ENCODE measurements at regions not wholly inside any gene's neighbourhood (a gene's known extent, or its start where the extent isn't known, plus 50 kb on each side); places are given as distances from the start of the nearest gene placed in this dataset.

GRCh38 chr2:120791243-120791961 is 55.7 kb downstream of the GLI2 start:
- POLR2A ChIA-PET, result no interaction called here

GRCh38 chr2:120791962-120792297 is 56.3 kb downstream of the GLI2 start:
- no peaks in the 10 kb centered on the region for H3K36me3 Mint-ChIP-seq
- no peaks in the 10 kb centered on the region for H3K9me3 Mint-ChIP-seq
- ChIA-PET POLR2A (interaction anchor here (1.2 kb wide), 1 partner anchor 96 kb away, joined by 3 read pairs; no protein-coding TSS in a partner anchor), CTCF (interaction anchor here (1.5 kb wide), 1 partner anchor 96 kb away, joined by 4 read pairs; no protein-coding TSS in a partner anchor)
- H3K27ac Mint-ChIP-seq, result peak overlapping the region; percentile 89
- no peak overlapping the region for H3K4me3 Mint-ChIP-seq
- DNase-seq (ENCODE audit: low spot score), result no peak
- no peaks in the 10 kb centered on the region for H3K27me3 Mint-ChIP-seq (ENCODE audit: low read depth)
- TF ChIP-seq AR (CRISPR knock-in tag; IDR thresholded peaks at IDR 0.05) (no peak), ZBTB43 (CRISPR knock-in tag; IDR thresholded peaks at IDR 0.05) (no peak), ZNF512 (CRISPR knock-in tag; IDR thresholded peaks at IDR 0.05; ENCODE audit: borderline replicate concordance) (no peak), ATF3 (CRISPR knock-in tag; conservative IDR thresholded peaks at IDR 0.05) (no peak), SMAD4 (CRISPR knock-in tag; IDR thresholded peaks at IDR 0.05) (no peak), JUN (CRISPR knock-in tag; IDR thresholded peaks at IDR 0.05) (no peak), NR1H2 (CRISPR knock-in tag; IDR thresholded peaks at IDR 0.05) (no peak)
- no peak; the same call in 1 of the 2 replicates for ATAC-seq
- peaks cover 88% of the 10 kb centered on the region for H3K4me1 Mint-ChIP-seq

More at GRCh38 chr2:120791243-120791961, 55.7 kb downstream of the GLI2 start:
- H3K4me1 Mint-ChIP-seq, result peaks cover 88% of the 10 kb centered on the region
- H3K27me3 Mint-ChIP-seq (ENCODE audit: low read depth), result no peaks in the 10 kb centered on the region
- ATAC-seq (no peak), DNase-seq (ENCODE audit: low spot score) (no peak)
- CTCF ChIA-PET, result interaction anchor here (1.5 kb wide), 1 partner anchor 96 kb away, joined by 4 read pairs; no protein-coding TSS in a partner anchor
- no peak overlapping the region for H3K4me3 Mint-ChIP-seq
- no peaks in the 10 kb centered on the region for H3K9me3 Mint-ChIP-seq
- H3K27ac Mint-ChIP-seq, result peak overlapping the region; percentile 89
- H3K36me3 Mint-ChIP-seq, result no peaks in the 10 kb centered on the region
- TF ChIP-seq ZNF232 (CRISPR knock-in tag; IDR thresholded peaks at IDR 0.05), result no peak
- no peak for TF ChIP-seq CBFB (CRISPR knock-in tag; IDR thresholded peaks at IDR 0.05; ENCODE audit: low read depth)
- TF ChIP-seq ZBTB43 (CRISPR knock-in tag; IDR thresholded peaks at IDR 0.05), result no peak

GRCh38 chr2:120793682-120794403 is 58.2 kb downstream of the GLI2 start:
- no peak for DNase-seq (ENCODE audit: low spot score)

More at GRCh38 chr2:120793682-120794403, 58.2 kb downstream of the GLI2 start:
- CTCF ChIA-PET, result interaction anchor here (1.3 to 1.8 kb wide), 2 partner anchors 53 to 98 kb away, joined by 3 to 8 read pairs; no protein-coding TSS in a partner anchor
- peaks cover 89% of the 10 kb centered on the region for H3K4me1 Mint-ChIP-seq
- no peaks in the 10 kb centered on the region for H3K9me3 Mint-ChIP-seq
- POLR2A ChIA-PET, result no interaction called here
- no peak for ATAC-seq
- H3K27ac Mint-ChIP-seq, result peak overlapping the region; percentile 71
- no peaks in the 10 kb centered on the region for H3K36me3 Mint-ChIP-seq
- no peak for TF ChIP-seq E2F4 (CRISPR knock-in tag; IDR thresholded peaks at IDR 0.05; ENCODE audit: borderline replicate concordance, low read depth)
- TF ChIP-seq ERG (CRISPR knock-in tag; IDR thresholded peaks at IDR 0.05), result no peak
- 0 out of 2 replicates have a peak, but pooled peaks have one; percentile 45 for TF ChIP-seq FOXP1 (CRISPR knock-in tag; IDR thresholded peaks at IDR 0.05; ENCODE audit: borderline replicate concordance)
- H3K4me3 Mint-ChIP-seq, result no peak overlapping the region
- H3K27me3 Mint-ChIP-seq (ENCODE audit: low read depth), result no peaks in the 10 kb centered on the region
